ENCODE measurements at regions not wholly inside any gene's neighbourhood (a gene's known extent, or its start where the extent isn't known, plus 50 kb on each side); places are given as distances from the start of the nearest gene placed in this dataset.

DNA sequence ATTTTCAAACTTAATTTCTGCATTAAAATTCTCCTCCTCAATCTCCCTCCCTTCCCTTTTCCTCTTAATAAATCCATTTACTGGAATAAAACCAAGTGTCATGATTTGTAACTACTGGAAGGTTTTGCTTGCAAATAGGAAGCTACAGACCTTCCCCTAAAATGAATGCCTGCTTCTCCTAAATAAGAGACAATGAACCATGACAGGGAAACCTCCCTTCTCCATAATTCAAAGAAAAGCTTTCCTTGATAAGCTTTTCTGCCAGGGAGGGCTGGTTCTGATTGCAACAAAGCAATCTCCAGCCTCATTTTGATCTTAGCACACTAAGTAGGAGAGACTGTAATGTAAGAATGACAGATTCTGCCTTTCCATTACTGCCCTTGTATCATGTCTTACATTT is 111.0 kb upstream of the CDH20 start:
- Histone ChIP-seq H2AFZ (ENCODE audit: low read length) (no peak overlapping the region), H2BK5ac (ENCODE audit: low read depth, low read length) (no peak overlapping the region), H3K14ac (ENCODE audit: insufficient read length) (no peak overlapping the region), H3K23ac (ENCODE audit: insufficient read length) (no peak overlapping the region), H3K4me1 (replicated peaks in 1 of 4; ENCODE audit: control insufficient read depth in 3 of 4, insufficient read depth in 4 of 4, low read length in 3 of 4) (no peaks in the 10 kb centered on the region), H4K8ac (ENCODE audit: extremely low read depth, insufficient read depth, low read length) (no peak overlapping the region), H3K9ac (replicated peaks in 1 of 4; ENCODE audit: extremely low read depth in 1 of 4, low read depth in 3 of 4, low read length in 3 of 4) (no peak overlapping the region), H3K79me2 (ENCODE audit: control insufficient read depth in 1 of 2, insufficient read depth in 2 of 2, low read length in 2 of 2) (no peaks in the 10 kb centered on the region), H2BK15ac (ENCODE audit: low read length) (no peak overlapping the region), H3K36me3 (ENCODE audit: control insufficient read depth in 2 of 4, insufficient read depth in 4 of 4, low read length in 3 of 4) (no peaks in the 10 kb centered on the region), H2BK20ac (ENCODE audit: low read length) (no peak overlapping the region), H3K27me3 (replicated peaks in 1 of 4; ENCODE audit: control insufficient read depth in 3 of 4, extremely low read depth in 1 of 4, insufficient read depth in 3 of 4, low read length in 3 of 4) (no peaks in the 10 kb centered on the region), H2AK5ac (ENCODE audit: low read depth, low read length) (no peak overlapping the region), H3K18ac (ENCODE audit: extremely low read depth, low read length) (no peak overlapping the region), H3K4me2 (ENCODE audit: insufficient read depth in 1 of 2, low read depth in 2 of 2, low read length in 2 of 2) (no peak overlapping the region), H2BK12ac (ENCODE audit: low read depth, low read length) (no peak overlapping the region), H4K20me1 (replicated peaks in 1 of 2; ENCODE audit: control insufficient read depth in 1 of 2, insufficient read depth in 2 of 2, low read length in 2 of 2) (no peaks in the 10 kb centered on the region), H3K4ac (replicated peaks; ENCODE audit: insufficient read length, low read depth, low read length) (no peak overlapping the region), H3K27ac (ENCODE audit: low read depth, low read length) (no peak overlapping the region), H3K9me3 (ENCODE audit: insufficient read depth in 2 of 2, low read depth in 1 of 2, low read length in 1 of 2) (peaks cover 0 to 7% of the 10 kb centered on the region in 2 experiments; a peak in 1 of 4 replicates), H4K91ac (replicated peaks; ENCODE audit: insufficient read length, low read length) (no peak overlapping the region), H3K56ac (replicated peaks; ENCODE audit: insufficient read length, low read depth, low read length) (no peak overlapping the region), H3K4me3 (ENCODE audit: extremely low read depth in 1 of 4, insufficient read depth in 2 of 4, low read depth in 3 of 4, low read length in 4 of 4) (no peak overlapping the region), H3K79me1 (ENCODE audit: low read depth, low read length) (no peaks in the 10 kb centered on the region), H2BK120ac (replicated peaks; ENCODE audit: low read depth, low read length) (no peak overlapping the region), H3K23me2 (ENCODE audit: low read depth, low read length) (no peaks in the 10 kb centered on the region), H4K5ac (ENCODE audit: insufficient read length, low read depth, low read length) (no peak overlapping the region)
- ChIA-PET CTCF (ENCODE audit: partially characterized antibody) (interaction anchor here (1.0 kb wide), 1 partner anchor 285 kb away, joined by 3 read pairs; no protein-coding TSS in a partner anchor), POLR2A (ENCODE audit: partially characterized antibody) (no interaction called here)
- FAIRE-seq, result no peak
- DNase-seq (ENCODE audit: low read depth in 1 of 2, low spot score in 2 of 2), result no peak
- no peak for TF ChIP-seq NANOG (IDR thresholded peaks at IDR 0.05; ENCODE audit: insufficient read depth, low read depth, low read length, poor library complexity, severe bottlenecking)
- TF ChIP-seq EGR1 (IDR thresholded peaks at IDR 0.05; ENCODE audit: borderline replicate concordance, low read depth, low read length), result no peak
- no peak for TF ChIP-seq MAFK (IDR thresholded peaks at IDR 0.05; ENCODE audit: low read depth, low read length)
- TF ChIP-seq PHF8 (conservative IDR thresholded peaks at IDR 0.05; ENCODE audit: low read depth, low read length), result no peak
- TF ChIP-seq FOSL1 (IDR thresholded peaks at IDR 0.05; ENCODE audit: insufficient read depth, low read depth, low read length), result no peak
- TF ChIP-seq RNF2 (IDR thresholded peaks at IDR 0.05; ENCODE audit: borderline replicate concordance, low read depth, low read length, missing control alignments, poor library complexity, severe bottlenecking), result no peak
- TF ChIP-seq KDM4A (IDR thresholded peaks at IDR 0.05; ENCODE audit: low read depth, low read length, severe bottlenecking), result no peak

Measured in H1 (cell line).